Choroid plexus epithelial cell (primary cell): ENCODE measurements at regions not wholly inside any gene's neighbourhood (a gene's known extent, or its start where the extent isn't known, plus 50 kb on each side); places are given as distances from the start of the nearest gene placed in this dataset.
"Not testable (repeated sequence)": the region's sequence is repeated elsewhere in the genome, so short reads cannot be mapped to it uniquely, and the experiment has no call there.

Experiments used
- DNase-seq: peaks from one replicate; pipeline ENCODE4 v3.0.0-alpha.2; 2010; ENCODE audit warnings: low read depth
- H3K4me3 ChIP-seq: 2 replicates; pipeline ENCODE4 v1.5.1; 2011; ENCODE audit warnings: low read depth, mild to moderate bottlenecking, control low read depth, low read length, moderate library complexity
- TF ChIP-seq, protein P1 (sequence below): conservative IDR thresholded peaks from 2 replicates; pipeline ENCODE4 v1.5.1; 2011; ENCODE audit warnings: low read depth, mild to moderate bottlenecking, control low read depth, inconsistent platforms, low read length, moderate library complexity

DNA sequence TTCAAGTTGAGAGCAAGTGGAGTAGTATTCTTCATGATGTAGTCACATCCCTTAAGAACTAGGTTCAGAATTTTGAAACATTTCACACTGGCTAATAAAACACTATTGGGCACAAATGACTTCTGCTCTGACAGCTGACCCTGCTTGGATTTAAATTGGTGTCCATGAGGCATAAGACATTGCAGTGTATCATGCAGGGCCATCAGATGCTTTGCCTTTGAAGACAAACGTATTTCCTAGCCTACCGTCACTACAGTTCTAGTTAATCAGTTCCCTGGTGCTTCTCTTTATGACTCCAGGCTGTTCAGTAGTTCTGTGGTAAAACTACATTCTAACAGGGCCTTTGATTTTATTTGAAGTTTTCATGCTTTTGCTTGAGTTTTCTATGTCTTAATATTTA lies 168.5 kb upstream of the ZNF804B start:
- no peak for DNase-seq
- H3K4me3 ChIP-seq = no peak overlapping the region
- TF ChIP-seq, protein P1, sequence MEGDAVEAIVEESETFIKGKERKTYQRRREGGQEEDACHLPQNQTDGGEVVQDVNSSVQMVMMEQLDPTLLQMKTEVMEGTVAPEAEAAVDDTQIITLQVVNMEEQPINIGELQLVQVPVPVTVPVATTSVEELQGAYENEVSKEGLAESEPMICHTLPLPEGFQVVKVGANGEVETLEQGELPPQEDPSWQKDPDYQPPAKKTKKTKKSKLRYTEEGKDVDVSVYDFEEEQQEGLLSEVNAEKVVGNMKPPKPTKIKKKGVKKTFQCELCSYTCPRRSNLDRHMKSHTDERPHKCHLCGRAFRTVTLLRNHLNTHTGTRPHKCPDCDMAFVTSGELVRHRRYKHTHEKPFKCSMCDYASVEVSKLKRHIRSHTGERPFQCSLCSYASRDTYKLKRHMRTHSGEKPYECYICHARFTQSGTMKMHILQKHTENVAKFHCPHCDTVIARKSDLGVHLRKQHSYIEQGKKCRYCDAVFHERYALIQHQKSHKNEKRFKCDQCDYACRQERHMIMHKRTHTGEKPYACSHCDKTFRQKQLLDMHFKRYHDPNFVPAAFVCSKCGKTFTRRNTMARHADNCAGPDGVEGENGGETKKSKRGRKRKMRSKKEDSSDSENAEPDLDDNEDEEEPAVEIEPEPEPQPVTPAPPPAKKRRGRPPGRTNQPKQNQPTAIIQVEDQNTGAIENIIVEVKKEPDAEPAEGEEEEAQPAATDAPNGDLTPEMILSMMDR = no peak

DNA sequence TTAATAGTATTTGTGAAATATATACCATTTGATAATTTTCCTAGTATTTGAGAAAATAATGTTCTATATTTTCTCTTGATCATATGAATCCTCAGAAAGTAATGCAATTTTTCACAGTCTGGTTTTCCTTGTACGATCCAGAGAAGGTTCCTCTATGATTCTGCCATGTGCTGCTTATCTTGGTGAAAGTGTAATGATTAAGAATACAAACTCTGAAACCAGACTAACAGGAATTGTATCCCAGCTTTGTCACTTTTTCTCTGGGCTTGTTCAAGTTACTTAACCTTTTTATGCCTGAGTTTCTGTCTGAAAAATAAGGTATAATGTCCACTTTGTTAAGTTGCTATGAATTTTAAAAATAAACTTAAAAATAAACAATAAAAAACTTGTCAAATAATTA lies 169.6 kb upstream of the ZNF804B start:
- TF ChIP-seq, protein P1 = no peak
- no peak for DNase-seq
- no peak overlapping the region for H3K4me3 ChIP-seq

DNA sequence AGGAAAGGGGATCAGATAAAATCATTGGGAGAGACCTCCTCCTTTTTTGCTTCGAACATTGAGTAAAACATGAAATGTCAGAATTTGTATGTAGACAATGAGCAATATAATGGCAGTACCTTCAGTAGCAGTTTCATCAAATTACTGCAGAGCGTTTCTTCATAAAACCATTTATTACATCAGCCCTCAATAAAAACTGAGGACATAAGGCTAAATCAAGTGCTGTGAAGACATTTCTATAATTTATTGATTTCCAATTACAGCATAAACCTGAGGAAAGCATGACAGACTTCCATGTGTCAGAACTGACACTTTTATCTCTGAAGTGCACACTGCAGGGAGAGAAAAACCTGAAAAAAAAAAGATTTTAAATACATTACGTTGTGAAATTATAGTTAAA lies 172.6 kb upstream of the ZNF804B start:
- DNase-seq = no peak
- TF ChIP-seq, protein P1 = no peak
- no peak overlapping the region for H3K4me3 ChIP-seq

DNA sequence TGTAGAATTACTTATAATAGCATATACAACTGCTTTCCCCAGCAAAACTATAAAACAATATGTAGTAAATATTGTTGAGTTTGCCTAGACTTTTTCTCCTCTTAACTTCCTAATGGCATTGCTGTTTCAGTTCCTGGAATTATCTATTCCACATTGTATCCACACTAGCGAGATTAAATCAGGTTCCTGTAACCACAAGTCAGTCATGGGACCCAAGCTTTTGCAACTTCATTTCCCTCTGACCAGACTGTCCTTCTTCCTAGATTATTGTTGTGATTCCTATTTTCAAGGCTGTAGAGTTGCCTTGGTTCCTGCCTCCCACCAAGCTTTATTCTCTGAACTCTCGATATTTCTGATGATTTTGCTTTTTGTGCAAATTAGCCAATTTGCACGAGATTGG lies 173.3 kb upstream of the ZNF804B start:
- TF ChIP-seq, protein P1 = no peak
- no peak overlapping the region for H3K4me3 ChIP-seq
- no peak for DNase-seq

DNA sequence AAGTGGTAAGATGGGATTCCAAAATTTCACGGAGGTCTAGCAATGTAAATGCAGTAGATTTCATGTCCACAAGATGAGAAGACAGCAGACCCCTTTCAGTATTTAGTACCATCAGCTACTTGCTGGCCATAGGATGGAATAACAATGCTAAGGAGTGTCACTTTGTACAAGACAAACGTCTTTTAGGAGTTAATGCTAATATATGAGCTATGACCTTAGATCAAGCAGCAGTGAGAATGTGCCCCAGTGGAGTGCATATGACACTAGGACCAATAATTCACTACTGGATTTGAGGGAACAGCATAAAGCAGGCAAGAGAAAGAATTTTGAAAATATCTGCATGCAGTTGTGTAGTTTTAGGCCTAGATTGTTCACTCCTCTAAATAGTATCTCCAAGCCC lies 182.8 kb upstream of the ZNF804B start:
- TF ChIP-seq, protein P1 = no peak
- no peak overlapping the region for H3K4me3 ChIP-seq
- no peak for DNase-seq

DNA sequence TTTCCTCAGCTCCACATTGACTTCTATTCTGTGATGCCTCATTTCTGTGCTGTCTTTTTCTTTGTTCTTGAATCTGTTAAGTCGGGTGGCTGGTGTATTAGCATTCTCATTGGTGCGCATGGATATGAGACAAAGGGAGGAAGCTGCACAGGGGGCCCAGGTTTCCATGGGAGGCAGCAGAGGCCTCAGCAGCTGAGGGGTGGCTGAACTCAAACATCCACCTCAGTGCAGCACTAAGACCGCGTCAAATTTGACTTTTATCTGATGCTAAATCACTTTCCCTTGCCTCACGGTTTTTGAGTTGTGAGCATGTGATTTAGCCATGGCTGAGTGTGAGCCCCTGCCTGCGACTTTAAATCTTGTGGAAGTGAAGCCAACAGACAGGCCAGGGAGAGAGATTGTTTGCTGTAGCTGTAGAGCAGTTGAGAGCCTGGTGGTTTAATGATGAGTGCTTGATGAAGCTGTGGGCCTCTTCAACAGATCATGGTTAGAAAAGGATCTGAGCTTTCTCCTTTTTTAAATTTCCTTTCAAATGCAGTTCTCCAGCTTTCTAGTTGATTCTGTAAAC lies 193.3 kb upstream of the ZNF804B start:
- DNase-seq = no peak

DNA sequence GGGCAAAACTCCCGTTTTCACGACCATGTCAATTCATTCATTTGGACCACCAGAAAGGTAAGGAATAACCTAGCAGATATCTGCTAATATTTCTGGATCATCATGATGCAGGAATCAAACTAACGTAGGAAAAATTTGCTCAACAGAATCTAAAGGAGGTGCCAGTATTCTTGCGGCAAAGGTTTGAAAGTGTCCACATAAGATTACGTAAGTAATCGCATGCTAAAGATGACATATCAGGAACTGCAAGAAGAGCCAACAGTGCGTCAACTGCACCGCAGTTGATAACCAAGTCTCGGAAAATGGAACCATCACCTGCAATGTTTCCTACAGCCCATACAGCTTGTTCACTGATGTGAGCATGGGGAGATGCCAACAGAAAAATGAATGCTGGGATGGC lies 194.1 kb upstream of the ZNF804B start:
- H3K4me3 ChIP-seq = no peak overlapping the region
- TF ChIP-seq, protein P1 = no peak
- no peak for DNase-seq

More for the DNA sequence above, 193.3 kb upstream of the ZNF804B start:
- TF ChIP-seq, protein P1 = no peak
- H3K4me3 ChIP-seq = no peak overlapping the region

DNA sequence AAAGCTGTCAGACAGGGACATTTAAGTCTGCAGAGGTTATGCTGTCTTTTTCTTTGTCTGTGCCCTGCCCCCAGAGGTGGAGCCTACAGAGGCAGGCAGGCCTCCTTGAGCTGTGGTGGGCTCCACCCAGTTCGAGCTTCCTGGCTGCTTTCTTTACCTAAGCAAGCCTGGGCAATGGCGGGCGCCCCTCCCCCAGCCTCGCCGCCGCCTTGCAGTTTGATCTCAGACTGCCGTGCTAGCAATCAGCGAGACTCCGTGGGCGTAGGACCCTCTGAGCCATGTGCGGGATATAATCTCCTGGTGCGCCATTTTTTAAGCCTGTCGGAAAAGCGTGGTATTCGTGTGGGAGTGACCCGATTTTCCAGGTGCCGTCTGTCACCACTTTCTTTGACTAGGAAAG lies 203.1 kb upstream of the ZNF804B start:
- not testable (repeated sequence) for DNase-seq, H3K4me3 ChIP-seq

DNA sequence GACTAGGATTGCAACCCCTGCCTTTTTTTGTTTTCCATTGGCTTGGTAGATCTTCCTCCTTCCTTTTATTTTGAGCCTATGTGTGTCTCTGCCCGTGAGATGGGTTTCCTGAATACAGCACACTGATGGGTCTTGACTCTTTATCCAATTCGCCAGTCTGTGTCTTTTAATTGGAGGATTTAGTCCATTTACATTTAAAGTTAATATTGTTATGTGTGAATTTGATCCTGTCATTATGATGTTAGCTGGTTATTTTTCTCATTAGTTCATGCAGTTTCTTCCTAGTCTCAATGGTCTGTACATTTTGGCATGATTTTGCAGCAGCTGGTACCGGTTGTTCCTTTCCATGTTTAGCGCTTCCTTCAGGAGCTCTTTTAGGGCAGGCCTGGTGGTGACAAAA lies 204.7 kb upstream of the ZNF804B start:
- H3K4me3 ChIP-seq, DNase-seq: not testable (repeated sequence)
